Neural progenitor cell (in vitro differentiated cells): ENCODE measurements at regions not wholly inside any gene's neighbourhood (a gene's known extent, or its start where the extent isn't known, plus 50 kb on each side); places are given as distances from the start of the nearest gene placed in this dataset.

Experiments
- DNase-seq: peaks from one replicate; pipeline ENCODE4 v3.0.0-alpha.2; 2016; ENCODE audit warnings: low spot score
- H2AFZ ChIP-seq: fragments of 200-600 bp; sonication (generic); replicated peaks from 2 replicates; pipeline ENCODE4 v1.6.1; 2016; ENCODE audit warnings: antibody characterized with exemption
- H3F3A ChIP-seq: fragments of 200-600 bp; sonication (generic); 2 replicates; pipeline ENCODE4 v1.6.1; 2016; ENCODE audit warnings: antibody characterized with exemption, low read depth
- H3K27ac ChIP-seq: fragments of 200-600 bp; sonication (generic); 2 replicates; pipeline ENCODE4 v1.5.1; 2016; ENCODE audit warnings: mild to moderate bottlenecking
- H3K27me3 ChIP-seq: fragments of 200-600 bp; sonication (generic); 2 replicates; pipeline ENCODE4 v1.6.1; 2016; ENCODE audit warnings: mild to moderate bottlenecking, moderate library complexity
- H3K36me3 ChIP-seq: fragments of 200-600 bp; sonication (generic); 2 replicates; pipeline ENCODE4 v1.5.1; 2016
- H3K4me1 ChIP-seq: fragments of 200-600 bp; sonication (generic); 2 replicates; pipeline ENCODE4 v1.6.1; 2016; ENCODE audit warnings: mixed run types
- H3K4me2 ChIP-seq: fragments of 200-600 bp; sonication (generic); 2 replicates; pipeline ENCODE4 v1.6.1; 2016
- H3K4me3 ChIP-seq: fragments of 200-600 bp; sonication (generic); 2 replicates; pipeline ENCODE4 v1.5.1; 2016
- H3K79me2 ChIP-seq: fragments of 200-600 bp; sonication (generic); 2 replicates; pipeline ENCODE4 v1.6.1; 2016; ENCODE audit warnings: low read depth
- H3K9ac ChIP-seq: fragments of 200-600 bp; sonication (generic); 2 replicates; pipeline ENCODE4 v1.6.1; 2016
- H3K9me3 ChIP-seq: fragments of 200-600 bp; sonication (generic); 2 replicates; pipeline ENCODE4 v1.5.1; 2016; ENCODE audit warnings: low read depth
- H4K20me1 ChIP-seq: fragments of 200-600 bp; sonication (generic); 2 replicates; pipeline ENCODE4 v1.6.1; 2016; ENCODE audit warnings: low read depth
- H3K27ac Mint-ChIP-seq: 3 replicates; pipeline ENCODE4 v1.8.0; 2021; ENCODE audit warnings: mixed read lengths
- H3K27me3 Mint-ChIP-seq: 2 replicates; pipeline ENCODE4 v1.8.0; 2022; ENCODE audit warnings: low read depth, mild to moderate bottlenecking, inconsistent platforms, moderate library complexity, mixed read lengths; ENCODE audit not compliant: insufficient read depth
- H3K36me3 Mint-ChIP-seq: 3 replicates; pipeline ENCODE4 v1.8.0; 2021; ENCODE audit warnings: mixed read lengths
- H3K4me1 Mint-ChIP-seq: 3 replicates; pipeline ENCODE4 v1.8.0; 2021; ENCODE audit warnings: mixed read lengths
- H3K4me3 Mint-ChIP-seq: 3 replicates; pipeline ENCODE4 v1.8.0; 2021; ENCODE audit warnings: mild to moderate bottlenecking, moderate library complexity, mixed read lengths
- H3K9me3 Mint-ChIP-seq: 3 replicates; pipeline ENCODE4 v1.8.0; 2020; ENCODE audit warnings: mixed read lengths
- EZH2 ChIP-seq: fragments of 200-600 bp; sonication (generic); IDR thresholded peaks from 2 replicates; pipeline ENCODE4 v1.6.1; 2017; ENCODE audit warnings: antibody characterized with exemption, mild to moderate bottlenecking, moderate library complexity
- EZH2phosphoT487 ChIP-seq: fragments of 200-600 bp; sonication (generic); IDR thresholded peaks from 2 replicates; pipeline ENCODE4 v1.6.1; 2017; ENCODE audit warnings: antibody characterized with exemption
- TF ChIP-seq, protein P1 (sequence below): fragments of 200-600 bp; sonication (generic); IDR thresholded peaks from 2 replicates; pipeline ENCODE4 v1.5.1; 2017; ENCODE audit warnings: antibody characterized with exemption, mild to moderate bottlenecking

DNA sequence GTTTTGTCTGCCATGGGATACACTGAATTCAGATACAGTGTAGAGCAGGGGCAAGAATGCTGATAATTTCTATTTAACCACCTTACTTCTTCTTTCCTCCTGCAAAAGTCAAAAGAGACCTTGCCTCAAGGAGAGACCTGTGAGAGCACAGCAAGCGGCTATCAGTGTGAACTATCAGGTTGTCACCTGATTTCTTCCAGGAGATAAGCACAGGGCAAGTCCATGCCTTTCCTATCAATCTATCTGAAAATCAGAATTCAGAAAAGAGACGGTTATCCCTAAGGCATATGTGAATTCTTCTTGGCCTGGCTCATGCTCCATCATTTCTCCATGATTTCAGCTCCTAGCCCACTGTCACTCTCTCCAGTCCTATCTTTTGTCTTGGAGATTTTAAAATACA is 128.9 kb upstream of the CCND2 start:
- H3K9ac ChIP-seq: no peak overlapping the region
- peaks cover 17% of the 10 kb centered on the region for H3K4me1 Mint-ChIP-seq
- no peak overlapping the region for H3K4me3 Mint-ChIP-seq
- H3F3A ChIP-seq: peaks cover 4% of the 10 kb centered on the region
- TF ChIP-seq EZH2phosphoT487 (no peak), EZH2 (no peak)
- TF ChIP-seq, protein P1, sequence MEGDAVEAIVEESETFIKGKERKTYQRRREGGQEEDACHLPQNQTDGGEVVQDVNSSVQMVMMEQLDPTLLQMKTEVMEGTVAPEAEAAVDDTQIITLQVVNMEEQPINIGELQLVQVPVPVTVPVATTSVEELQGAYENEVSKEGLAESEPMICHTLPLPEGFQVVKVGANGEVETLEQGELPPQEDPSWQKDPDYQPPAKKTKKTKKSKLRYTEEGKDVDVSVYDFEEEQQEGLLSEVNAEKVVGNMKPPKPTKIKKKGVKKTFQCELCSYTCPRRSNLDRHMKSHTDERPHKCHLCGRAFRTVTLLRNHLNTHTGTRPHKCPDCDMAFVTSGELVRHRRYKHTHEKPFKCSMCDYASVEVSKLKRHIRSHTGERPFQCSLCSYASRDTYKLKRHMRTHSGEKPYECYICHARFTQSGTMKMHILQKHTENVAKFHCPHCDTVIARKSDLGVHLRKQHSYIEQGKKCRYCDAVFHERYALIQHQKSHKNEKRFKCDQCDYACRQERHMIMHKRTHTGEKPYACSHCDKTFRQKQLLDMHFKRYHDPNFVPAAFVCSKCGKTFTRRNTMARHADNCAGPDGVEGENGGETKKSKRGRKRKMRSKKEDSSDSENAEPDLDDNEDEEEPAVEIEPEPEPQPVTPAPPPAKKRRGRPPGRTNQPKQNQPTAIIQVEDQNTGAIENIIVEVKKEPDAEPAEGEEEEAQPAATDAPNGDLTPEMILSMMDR: no peak
- peaks cover 9% of the 10 kb centered on the region for H3K27me3 Mint-ChIP-seq
- no peak overlapping the region for H3K27ac Mint-ChIP-seq
- no peak overlapping the region for H2AFZ ChIP-seq
- no peak overlapping the region for H3K4me2 ChIP-seq
- H4K20me1 ChIP-seq: no peaks in the 10 kb centered on the region
- no peaks in the 10 kb centered on the region for H3K27me3 ChIP-seq
- H3K36me3 ChIP-seq: no peaks in the 10 kb centered on the region
- H3K4me3 ChIP-seq: no peak overlapping the region
- H3K9me3 ChIP-seq: no peaks in the 10 kb centered on the region
- no peaks in the 10 kb centered on the region for H3K36me3 Mint-ChIP-seq
- no peak for DNase-seq
- no peaks in the 10 kb centered on the region for H3K79me2 ChIP-seq
- no peak overlapping the region for H3K27ac ChIP-seq
- peaks cover 12% of the 10 kb centered on the region for H3K9me3 Mint-ChIP-seq
- peaks cover 10% of the 10 kb centered on the region for H3K4me1 ChIP-seq

DNA sequence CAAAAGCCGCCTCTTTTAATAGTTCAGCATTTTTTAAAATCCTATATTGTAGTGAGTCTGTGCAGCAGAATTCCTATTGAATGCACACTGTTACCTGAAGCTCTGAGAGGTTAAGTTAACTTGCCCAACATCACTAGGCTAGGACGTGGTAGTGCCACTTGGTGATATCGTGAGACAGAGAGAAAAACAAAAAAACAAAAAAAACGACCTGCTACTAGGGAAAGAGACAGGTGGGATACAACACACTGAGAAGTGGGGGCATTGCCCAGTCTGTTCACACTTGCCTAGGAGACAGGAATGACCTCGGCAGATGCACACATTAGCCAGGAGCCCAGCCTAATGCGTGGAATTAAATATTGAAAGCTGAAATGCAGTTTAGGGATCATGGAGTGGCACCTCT is 129.7 kb upstream of the CCND2 start:
- peaks cover 10% of the 10 kb centered on the region for H3K4me1 ChIP-seq
- no peaks in the 10 kb centered on the region for H3K9me3 ChIP-seq
- no peak overlapping the region for H3K4me3 ChIP-seq
- Mint-ChIP-seq H3K4me1 (peaks cover 17% of the 10 kb centered on the region), H3K9me3 (peaks cover 10% of the 10 kb centered on the region), H3K27me3 (peaks cover 13% of the 10 kb centered on the region), H3K27ac (no peak overlapping the region), H3K4me3 (no peak overlapping the region), H3K36me3 (no peaks in the 10 kb centered on the region)
- no peaks in the 10 kb centered on the region for H4K20me1 ChIP-seq
- TF ChIP-seq EZH2 (no peak), EZH2phosphoT487 (no peak)
- TF ChIP-seq, protein P1: no peak
- H3K79me2 ChIP-seq: no peaks in the 10 kb centered on the region
- DNase-seq: no peak
- peaks cover 4% of the 10 kb centered on the region for H3F3A ChIP-seq
- no peaks in the 10 kb centered on the region for H3K27me3 ChIP-seq
- H2AFZ ChIP-seq: no peak overlapping the region
- no peak overlapping the region for H3K4me2 ChIP-seq
- no peak overlapping the region for H3K9ac ChIP-seq
- no peaks in the 10 kb centered on the region for H3K36me3 ChIP-seq
- no peak overlapping the region for H3K27ac ChIP-seq

DNA sequence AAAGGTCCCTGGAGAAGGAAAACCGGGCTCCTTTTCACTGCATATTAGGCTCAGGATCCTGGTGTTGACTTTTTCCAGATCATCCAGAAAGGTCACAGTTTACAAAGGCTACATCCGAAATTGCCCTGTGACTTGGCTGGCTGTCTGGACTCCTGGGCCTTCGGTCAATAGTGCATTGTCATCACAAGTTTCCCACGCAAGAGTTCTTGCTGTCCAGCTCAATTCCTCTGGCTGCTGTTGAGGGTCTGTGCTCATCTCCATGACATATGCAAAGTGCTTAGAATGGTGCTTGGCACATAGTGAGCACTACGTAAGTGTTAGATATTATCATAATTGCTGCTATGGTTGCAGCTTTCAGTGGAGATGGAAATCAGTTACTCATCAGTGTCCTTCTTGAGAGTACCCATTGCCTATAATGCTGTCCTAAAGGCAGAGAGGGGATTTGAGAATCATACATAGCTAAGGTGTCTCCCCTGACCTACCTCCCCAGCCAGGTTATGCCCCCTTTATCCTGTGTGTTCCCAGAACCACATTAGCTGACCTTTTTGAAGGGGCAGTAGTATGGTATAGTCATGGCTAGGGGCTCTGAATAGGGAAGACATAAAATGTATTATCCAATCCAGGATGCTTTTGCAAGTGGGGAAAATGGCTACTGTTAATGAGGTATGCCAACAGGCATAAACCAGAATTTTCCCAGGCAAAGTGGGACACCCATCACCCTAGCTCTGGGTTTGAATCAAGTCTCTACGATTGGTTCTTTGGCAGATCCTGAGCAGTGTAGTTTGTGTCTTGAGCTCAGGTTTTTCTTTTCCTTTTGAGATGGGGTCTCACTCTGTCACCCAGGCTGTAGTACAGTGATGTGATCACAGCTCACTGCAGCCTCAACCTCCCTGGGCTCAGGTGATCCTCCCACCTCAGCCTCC is 132.0 kb upstream of the CCND2 start:
- Histone ChIP-seq H3K4me3 (no peak overlapping the region), H3K27ac (no peak overlapping the region), H3K9ac (no peak overlapping the region), H3K4me2 (peak overlapping the region; percentile 16), H3K79me2 (no peaks in the 10 kb centered on the region), H3K4me1 (peaks cover 22% of the 10 kb centered on the region), H4K20me1 (no peaks in the 10 kb centered on the region), H3K36me3 (no peaks in the 10 kb centered on the region), H2AFZ (no peak overlapping the region), H3K9me3 (no peaks in the 10 kb centered on the region), H3K27me3 (no peaks in the 10 kb centered on the region), H3F3A (peaks cover 11% of the 10 kb centered on the region)
- H3K27ac Mint-ChIP-seq: no peak overlapping the region
- H3K4me3 Mint-ChIP-seq: no peak overlapping the region
- peaks cover 20% of the 10 kb centered on the region for H3K27me3 Mint-ChIP-seq
- peaks cover 8% of the 10 kb centered on the region for H3K9me3 Mint-ChIP-seq
- TF ChIP-seq, protein P1: no peak
- H3K4me1 Mint-ChIP-seq: peaks cover 27% of the 10 kb centered on the region
- H3K36me3 Mint-ChIP-seq: no peaks in the 10 kb centered on the region
- no peak for DNase-seq
